Left ventricle myocardium inferior (tissue), 1 donor: ENCODE measurements at regions not wholly inside any gene's neighbourhood (a gene's known extent, or its start where the extent isn't known, plus 50 kb on each side); places are given as distances from the start of the nearest gene placed in this dataset.

Experiments used
- DNase-seq: peaks from one replicate; pipeline ENCODE4 v3.0.0-alpha.2; 2020
- H3K27ac ChIP-seq: fragments of 200-600 bp; replicated peaks from 2 replicates; pipeline ENCODE4 v1.8.0; 2021
- H3K27me3 ChIP-seq: fragments of 200-600 bp; 2 replicates; pipeline ENCODE4 v1.8.0; 2021; ENCODE audit warnings: low read depth
- H3K36me3 ChIP-seq: fragments of 200-600 bp; 2 replicates; pipeline ENCODE4 v1.8.0; 2021
- H3K4me1 ChIP-seq: fragments of 200-600 bp; 2 replicates; pipeline ENCODE4 v1.8.0; 2021
- H3K4me3 ChIP-seq: fragments of 200-600 bp; 2 replicates; pipeline ENCODE4 v1.8.0; 2021; ENCODE audit warnings: mild to moderate bottlenecking, moderate library complexity
- H3K9me3 ChIP-seq: fragments of 200-600 bp; replicated peaks from 2 replicates; pipeline ENCODE4 v1.8.0; 2021
- CTCF ChIP-seq: fragments of 200-600 bp; IDR thresholded peaks from 2 replicates; pipeline ENCODE4 v1.8.0; 2021; ENCODE audit warnings: antibody characterized with exemption, mild to moderate bottlenecking, borderline replicate concordance
- intact Hi-C: fragments of 100-400 bp; cut with micrococcal nuclease; formaldehyde crosslinking; loops from one replicate; pipeline ENCODE4 v1.11.0; 2022
- donor health status: DM: no; HTN: yes; CAD: no; lungs with severe emphysema.

- Histone ChIP-seq H3K4me1 (peaks cover 4% of the 10 kb centered on the region), H3K27ac (no peak overlapping the region)
Observed at GRCh38 chr10:21161647-21162046, 264.5 kb upstream of the NEBL start.

GRCh38 chr10:21161090-21161625 is 264.0 kb upstream of the NEBL start:
- Histone ChIP-seq H3K9me3 (no peaks in the 10 kb centered on the region), H3K27me3 (no peaks in the 10 kb centered on the region), H3K27ac (no peak overlapping the region), H3K4me1 (peaks cover 4% of the 10 kb centered on the region), H3K4me3 (no peak overlapping the region), H3K36me3 (no peaks in the 10 kb centered on the region)
- no peak for DNase-seq
- no peak for TF ChIP-seq CTCF
- intact Hi-C loops = no loop called here

More at GRCh38 chr10:21161647-21162046, 264.5 kb upstream of the NEBL start:
- intact Hi-C loops = no loop called here
- DNase-seq = no peak
- TF ChIP-seq CTCF = no peak
- no peaks in the 10 kb centered on the region for H3K9me3 ChIP-seq
- no peaks in the 10 kb centered on the region for H3K27me3 ChIP-seq
- H3K36me3 ChIP-seq = no peaks in the 10 kb centered on the region
- no peak overlapping the region for H3K4me3 ChIP-seq

GRCh38 chr10:21160116-21160515 is 263.0 kb upstream of the NEBL start:
- H3K4me1 ChIP-seq = peaks cover 4% of the 10 kb centered on the region
- peak overlapping the region; percentile 21 for H3K4me3 ChIP-seq
- no peaks in the 10 kb centered on the region for H3K36me3 ChIP-seq
- no peaks in the 10 kb centered on the region for H3K27me3 ChIP-seq
- H3K27ac ChIP-seq = no peak overlapping the region
- intact Hi-C loops = no loop called here
- DNase-seq = no peak
- TF ChIP-seq CTCF = no peak
- H3K9me3 ChIP-seq = no peaks in the 10 kb centered on the region

- Histone ChIP-seq H3K36me3 (no peaks in the 10 kb centered on the region), H3K4me3 (no peak overlapping the region), H3K9me3 (no peaks in the 10 kb centered on the region), H3K27me3 (no peaks in the 10 kb centered on the region), H3K27ac (no peak overlapping the region), H3K4me1 (peaks cover 4% of the 10 kb centered on the region)
- intact Hi-C loops = no loop called here
- DNase-seq = no peak
- no peak for TF ChIP-seq CTCF
Observed at GRCh38 chr10:21159669-21160068, 262.6 kb upstream of the NEBL start.

GRCh38 chr10:21158301-21158700 is 261.2 kb upstream of the NEBL start:
- intact Hi-C loops = no loop called here

More at GRCh38 chr10:21158301-21158700, 261.2 kb upstream of the NEBL start:
- H3K27me3 ChIP-seq = no peaks in the 10 kb centered on the region
- no peak overlapping the region for H3K4me3 ChIP-seq
- H3K36me3 ChIP-seq = no peaks in the 10 kb centered on the region
- peaks cover 4% of the 10 kb centered on the region for H3K4me1 ChIP-seq
- no peak for DNase-seq
- TF ChIP-seq CTCF = no peak
- H3K9me3 ChIP-seq = no peaks in the 10 kb centered on the region
- H3K27ac ChIP-seq = no peak overlapping the region
